ENCODE measurements at regions not wholly inside any gene's neighbourhood (a gene's known extent, or its start where the extent isn't known, plus 50 kb on each side); places are given as distances from the start of the nearest gene placed in this dataset.

DNA sequence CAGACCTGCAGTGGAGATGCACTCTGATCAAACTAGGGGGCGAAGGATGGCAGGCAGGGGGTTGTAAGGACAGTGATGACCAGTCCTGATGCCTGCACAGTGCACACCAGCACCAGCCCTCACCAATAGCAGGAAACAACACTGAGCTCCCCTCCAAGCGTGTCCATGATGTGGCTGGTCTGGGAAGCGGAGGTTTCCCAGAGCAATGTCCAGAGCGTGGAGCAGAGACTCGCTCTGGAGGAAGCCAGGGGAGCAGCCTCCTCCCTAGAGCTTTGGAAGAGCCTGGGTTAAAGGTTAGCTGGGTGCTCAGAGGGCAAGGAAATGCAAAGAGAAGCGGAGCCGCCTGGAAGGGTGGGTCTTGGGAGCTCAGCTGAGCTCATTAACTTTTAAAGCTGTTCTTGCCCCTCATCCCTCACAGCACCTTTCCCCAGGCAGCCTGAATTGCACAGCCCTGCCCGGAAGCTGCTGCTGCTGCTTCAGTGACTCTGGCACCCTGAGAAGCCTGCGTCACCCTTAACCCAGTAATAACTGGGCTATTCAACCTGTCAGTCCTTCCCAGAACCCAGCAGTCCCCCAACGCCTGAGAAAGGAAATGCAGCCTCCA, 162.2 kb upstream of the RAB4A start:
- intact Hi-C loops (cut with micrococcal nuclease; ENCODE audit: unreplicated experiment): no loop called here
- no TSS peak for BruUV-seq (replicated peaks)
- no peaks in the 10 kb centered on the region for H3K4me1 ChIP-seq (ENCODE audit: insufficient read depth, low read length, poor library complexity, severe bottlenecking)
- no peaks in the 10 kb centered on the region for H3K36me3 ChIP-seq (ENCODE audit: insufficient read depth, low read length, poor library complexity, severe bottlenecking)
- CTCF ChIA-PET: no interaction called here
- TF ChIP-seq EZH2 (IDR thresholded peaks at IDR 0.05; ENCODE audit: borderline replicate concordance, low read depth, low read length, poor library complexity, severe bottlenecking): no peak
- TF ChIP-seq, protein P1, sequence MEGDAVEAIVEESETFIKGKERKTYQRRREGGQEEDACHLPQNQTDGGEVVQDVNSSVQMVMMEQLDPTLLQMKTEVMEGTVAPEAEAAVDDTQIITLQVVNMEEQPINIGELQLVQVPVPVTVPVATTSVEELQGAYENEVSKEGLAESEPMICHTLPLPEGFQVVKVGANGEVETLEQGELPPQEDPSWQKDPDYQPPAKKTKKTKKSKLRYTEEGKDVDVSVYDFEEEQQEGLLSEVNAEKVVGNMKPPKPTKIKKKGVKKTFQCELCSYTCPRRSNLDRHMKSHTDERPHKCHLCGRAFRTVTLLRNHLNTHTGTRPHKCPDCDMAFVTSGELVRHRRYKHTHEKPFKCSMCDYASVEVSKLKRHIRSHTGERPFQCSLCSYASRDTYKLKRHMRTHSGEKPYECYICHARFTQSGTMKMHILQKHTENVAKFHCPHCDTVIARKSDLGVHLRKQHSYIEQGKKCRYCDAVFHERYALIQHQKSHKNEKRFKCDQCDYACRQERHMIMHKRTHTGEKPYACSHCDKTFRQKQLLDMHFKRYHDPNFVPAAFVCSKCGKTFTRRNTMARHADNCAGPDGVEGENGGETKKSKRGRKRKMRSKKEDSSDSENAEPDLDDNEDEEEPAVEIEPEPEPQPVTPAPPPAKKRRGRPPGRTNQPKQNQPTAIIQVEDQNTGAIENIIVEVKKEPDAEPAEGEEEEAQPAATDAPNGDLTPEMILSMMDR (conservative IDR thresholded peaks at IDR 0.05; ENCODE audit: low read depth, low read length): no peak
- no peak overlapping the region for H3K27ac ChIP-seq (ENCODE audit: low read depth, low read length, poor library complexity, severe bottlenecking)
- DNase-seq (ENCODE audit: low spot score): no peak
- H3K27me3 ChIP-seq (replicated peaks; ENCODE audit: insufficient read depth, low read depth, low read length, poor library complexity): no peaks in the 10 kb centered on the region
- H3K9me3 ChIP-seq (ENCODE audit: low read depth, low read length, poor library complexity, severe bottlenecking): no peaks in the 10 kb centered on the region
- H3K4me3 ChIP-seq (ENCODE audit: low read depth, low read length, poor library complexity, severe bottlenecking): no peak overlapping the region
- POLR2A ChIA-PET (ENCODE audit: low non-redundant PET): no interaction called here

DNA sequence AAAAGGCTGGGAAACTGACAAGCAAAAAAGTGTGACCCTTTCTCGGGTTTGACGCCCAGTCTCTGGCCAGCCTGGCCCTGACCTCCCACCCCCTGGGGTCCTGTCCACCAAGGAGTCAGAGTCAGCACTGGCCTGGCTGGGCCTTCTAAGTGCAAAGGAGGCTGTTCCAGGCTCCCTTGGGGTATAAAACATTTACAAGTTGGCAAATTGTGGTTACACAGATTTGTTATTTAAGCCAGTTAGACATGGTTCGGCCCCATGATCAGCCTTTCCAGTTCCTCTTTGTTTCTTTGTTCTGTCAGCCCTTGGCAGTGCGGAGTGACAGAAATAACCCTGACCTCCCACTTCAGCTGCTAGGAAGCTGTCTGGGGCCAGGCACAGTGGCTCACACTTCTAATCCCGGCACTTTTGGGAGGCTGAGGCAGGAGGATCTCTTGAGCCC, 161.6 kb upstream of the RAB4A start:
- BruUV-seq (replicated peaks): no TSS peak
- no peak overlapping the region for H3K4me3 ChIP-seq (ENCODE audit: low read depth, low read length, poor library complexity, severe bottlenecking)
- TF ChIP-seq, protein P1 (conservative IDR thresholded peaks at IDR 0.05; ENCODE audit: low read depth, low read length): no peak
- no peak for TF ChIP-seq EZH2 (IDR thresholded peaks at IDR 0.05; ENCODE audit: borderline replicate concordance, low read depth, low read length, poor library complexity, severe bottlenecking)

DNA sequence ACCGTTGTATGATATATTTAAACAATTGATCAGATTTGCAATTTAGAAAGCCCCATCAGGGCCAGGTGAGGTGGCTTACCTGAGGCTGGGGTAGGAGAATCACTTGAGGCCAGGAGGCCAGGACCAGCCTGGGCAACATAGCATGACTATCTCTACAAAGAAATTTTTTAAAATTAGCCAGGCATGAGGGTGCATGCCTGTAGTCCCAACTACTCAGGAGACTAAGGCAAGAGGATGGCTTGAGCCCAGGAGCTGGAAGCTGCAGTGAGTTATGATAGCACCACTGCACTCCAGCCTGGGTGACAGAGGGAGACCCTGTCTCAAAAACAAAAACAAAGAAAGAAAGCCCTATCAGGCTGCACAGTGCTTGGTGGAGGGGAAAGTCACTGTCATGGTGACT, 159.9 kb upstream of the RAB4A start:
- TF ChIP-seq, protein P1 (conservative IDR thresholded peaks at IDR 0.05; ENCODE audit: low read depth, low read length): no peak
- intact Hi-C loops (cut with micrococcal nuclease; ENCODE audit: unreplicated experiment): no loop called here
- ChIA-PET CTCF (no interaction called here), POLR2A (ENCODE audit: low non-redundant PET) (no interaction called here)
- Histone ChIP-seq H3K27ac (ENCODE audit: low read depth, low read length, poor library complexity, severe bottlenecking) (no peak overlapping the region), H3K27me3 (replicated peaks; ENCODE audit: insufficient read depth, low read depth, low read length, poor library complexity) (no peaks in the 10 kb centered on the region), H3K9me3 (ENCODE audit: low read depth, low read length, poor library complexity, severe bottlenecking) (no peaks in the 10 kb centered on the region), H3K36me3 (ENCODE audit: insufficient read depth, low read length, poor library complexity, severe bottlenecking) (no peaks in the 10 kb centered on the region), H3K4me1 (ENCODE audit: insufficient read depth, low read length, poor library complexity, severe bottlenecking) (no peaks in the 10 kb centered on the region), H3K4me3 (ENCODE audit: low read depth, low read length, poor library complexity, severe bottlenecking) (no peak overlapping the region)
- DNase-seq (ENCODE audit: low spot score): no peak
- BruUV-seq (replicated peaks): no TSS peak

More for the DNA sequence above, 161.6 kb upstream of the RAB4A start:
- Histone ChIP-seq H3K36me3 (ENCODE audit: insufficient read depth, low read length, poor library complexity, severe bottlenecking) (no peaks in the 10 kb centered on the region), H3K27me3 (replicated peaks; ENCODE audit: insufficient read depth, low read depth, low read length, poor library complexity) (no peaks in the 10 kb centered on the region), H3K9me3 (ENCODE audit: low read depth, low read length, poor library complexity, severe bottlenecking) (no peaks in the 10 kb centered on the region), H3K4me1 (ENCODE audit: insufficient read depth, low read length, poor library complexity, severe bottlenecking) (no peaks in the 10 kb centered on the region), H3K27ac (ENCODE audit: low read depth, low read length, poor library complexity, severe bottlenecking) (no peak overlapping the region)
- POLR2A ChIA-PET (ENCODE audit: low non-redundant PET): no interaction called here
- CTCF ChIA-PET: no interaction called here
- DNase-seq (ENCODE audit: low spot score): peak; percentile 14
- intact Hi-C loops (cut with micrococcal nuclease; ENCODE audit: unreplicated experiment): no loop called here
